ENCODE measurements at regions not wholly inside any gene's neighbourhood (a gene's known extent, or its start where the extent isn't known, plus 50 kb on each side); places are given as distances from the start of the nearest gene placed in this dataset.
"Not testable (repeated sequence)": the region's sequence is repeated elsewhere in the genome, so short reads cannot be mapped to it uniquely, and the experiment has no call there.

DNA sequence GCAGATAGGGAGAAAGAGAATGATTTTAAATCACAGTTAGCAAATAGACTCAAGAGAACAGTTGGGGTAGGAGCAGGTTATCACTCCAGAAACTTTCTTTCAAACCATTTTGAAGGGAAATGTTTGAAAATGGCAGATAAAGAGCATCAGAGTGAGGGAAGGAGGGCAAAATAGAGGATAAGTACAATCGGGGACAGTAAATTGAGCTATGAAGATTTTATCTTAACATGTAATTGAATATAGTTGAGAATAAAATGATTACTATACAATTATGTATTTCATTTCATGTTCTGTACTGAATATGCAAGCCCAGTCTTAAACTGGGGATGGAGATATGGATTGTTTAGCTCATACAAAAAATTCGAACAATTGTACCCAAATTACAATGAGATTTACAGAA is 54.0 kb downstream of the MAP10 start:
- TF ChIP-seq CTCF (IDR thresholded peaks at IDR 0.05; ENCODE audit: low read length, missing control alignments): no peak
- no peak overlapping the region for H3K4me3 ChIP-seq (replicated peaks; ENCODE audit: low read depth, low read length)
- DNase-seq (ENCODE audit: low read depth): no peak

DNA sequence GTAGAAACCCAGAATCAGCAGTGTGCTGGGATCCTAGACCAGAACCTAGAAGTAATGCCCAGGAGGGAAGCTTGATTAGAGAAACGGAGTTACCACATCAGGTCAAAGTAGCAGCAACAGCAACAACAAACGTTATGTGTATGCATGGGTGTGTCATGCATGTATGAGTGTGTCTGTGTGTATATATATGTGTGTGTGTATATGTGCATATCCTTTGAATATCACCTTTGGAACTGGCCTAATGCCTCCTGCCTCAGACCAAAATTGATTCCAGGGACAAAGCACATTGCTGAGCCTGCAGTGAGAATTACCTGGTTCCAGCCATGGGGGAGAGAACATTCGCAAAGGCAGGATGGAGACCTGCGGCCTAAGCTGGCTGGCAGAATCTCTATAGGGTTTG is 55.9 kb downstream of the MAP10 start:
- H3K4me3 ChIP-seq (replicated peaks; ENCODE audit: low read depth, low read length): no peak overlapping the region
- DNase-seq (ENCODE audit: low read depth): no peak
- no peak for TF ChIP-seq CTCF (IDR thresholded peaks at IDR 0.05; ENCODE audit: low read length, missing control alignments)

DNA sequence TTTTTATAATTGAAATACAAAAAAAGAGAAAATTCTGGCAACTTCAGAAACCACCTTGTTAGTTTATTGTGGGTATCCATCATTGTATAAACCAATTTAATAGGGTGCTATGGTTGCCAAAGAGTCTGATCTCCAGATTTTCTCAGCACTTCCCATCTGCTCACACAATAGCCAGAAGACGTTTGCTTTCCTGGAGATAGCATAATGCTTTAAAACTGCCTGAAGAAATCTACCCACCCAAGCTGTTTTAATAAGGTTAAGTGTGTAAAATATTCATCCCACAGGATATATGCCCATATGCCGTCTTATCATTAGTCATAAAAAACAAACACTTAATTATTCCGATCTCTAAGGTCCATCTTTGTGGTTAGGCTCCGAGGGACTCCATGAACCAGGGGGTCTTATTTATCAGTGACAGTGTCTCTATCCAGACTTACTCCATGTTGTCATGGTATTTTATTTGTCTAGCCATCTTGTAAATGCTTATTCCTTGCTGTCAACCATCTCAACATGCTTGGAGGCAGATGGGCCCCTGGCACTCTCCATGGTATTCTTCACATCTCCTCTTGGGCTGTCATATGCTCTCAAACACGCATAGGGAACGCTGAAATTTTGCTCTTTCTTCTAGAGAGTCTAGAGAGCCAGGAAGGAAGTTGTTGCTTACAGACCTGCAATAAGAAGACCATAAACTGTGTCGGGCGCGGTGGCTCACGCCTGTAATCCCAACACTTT is 58.5 kb downstream of the MAP10 start:
- H3K4me3 ChIP-seq (replicated peaks; ENCODE audit: low read depth, low read length): no peak overlapping the region
- no peak for DNase-seq (ENCODE audit: low read depth)
- no peak for TF ChIP-seq CTCF (IDR thresholded peaks at IDR 0.05; ENCODE audit: low read length, missing control alignments)

- no peak for TF ChIP-seq CTCF (IDR thresholded peaks at IDR 0.05; ENCODE audit: low read length, missing control alignments)
- no peak for DNase-seq (ENCODE audit: low read depth)
- H3K4me3 ChIP-seq (replicated peaks; ENCODE audit: low read depth, low read length): no peak overlapping the region
These were observed 60.1 kb downstream of the MAP10 start for GRCh38 chr1:232865102-232865931.

DNA sequence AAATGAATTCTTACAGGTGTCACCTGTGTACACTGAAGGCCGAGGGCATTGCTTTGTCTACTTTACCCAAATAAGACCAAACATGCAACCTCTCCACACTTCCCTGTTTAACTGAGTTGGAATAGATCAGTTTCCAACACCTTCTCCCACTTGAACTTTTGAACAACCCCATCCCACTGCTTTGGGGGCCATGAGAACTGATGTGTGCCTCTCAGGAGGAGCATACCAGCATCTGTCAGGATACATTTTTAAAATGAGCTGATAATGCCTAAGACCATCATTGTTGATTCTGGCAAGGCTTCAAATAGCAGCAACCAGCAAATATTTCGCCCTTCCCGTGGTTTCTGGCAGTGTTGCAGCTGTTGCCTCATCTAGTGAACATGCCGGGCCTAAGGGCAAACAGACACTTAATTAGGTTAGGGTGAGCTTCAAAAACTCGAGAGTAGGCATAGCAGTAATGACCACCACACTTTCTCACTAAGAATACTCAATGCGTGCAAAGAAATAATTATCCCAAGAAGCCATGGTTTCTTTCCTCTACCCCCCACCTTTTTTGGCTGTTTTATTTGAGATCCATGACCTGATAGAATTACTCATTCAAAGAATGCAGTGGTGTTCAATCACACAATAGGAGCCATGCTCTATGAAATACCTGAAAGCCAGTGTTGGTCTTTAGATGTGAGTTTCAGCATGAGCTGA is 63.7 kb downstream of the MAP10 start:
- no peak overlapping the region for H3K4me3 ChIP-seq (replicated peaks; ENCODE audit: low read depth, low read length)
- DNase-seq (ENCODE audit: low read depth): peak; percentile 76
- TF ChIP-seq CTCF (IDR thresholded peaks at IDR 0.05; ENCODE audit: low read length, missing control alignments): no peak

GRCh38 chr1:232871291-232871969 is 66.2 kb downstream of the MAP10 start:
- not testable (repeated sequence) for DNase-seq (ENCODE audit: low read depth); H3K4me3 ChIP-seq (replicated peaks; ENCODE audit: low read depth, low read length)

- TF ChIP-seq CTCF (IDR thresholded peaks at IDR 0.05; ENCODE audit: low read length, missing control alignments): no peak
- no peak overlapping the region for H3K4me3 ChIP-seq (replicated peaks; ENCODE audit: low read depth, low read length)
- DNase-seq (ENCODE audit: low read depth): no peak
These were observed 67.1 kb downstream of the MAP10 start for GRCh38 chr1:232872284-232872683.

All from fibroblast of pulmonary artery (primary cell).